NCI-H69 (cell line): ENCODE measurements at regions not wholly inside any gene's neighbourhood (a gene's known extent, or its start where the extent isn't known, plus 50 kb on each side); places are given as distances from the start of the nearest gene placed in this dataset.

Experiments
- DNase-seq: peaks from one replicate; lab custom pipeline; 2025; lab: John Stamatoyannopoulos, UW

GRCh38 chr3:18675197-18675596 is 250.1 kb upstream of the SATB1 start:
- DNase-seq: no peak

GRCh38 chr3:18672561-18672960 is 247.4 kb upstream of the SATB1 start:
- no peak for DNase-seq

DNA sequence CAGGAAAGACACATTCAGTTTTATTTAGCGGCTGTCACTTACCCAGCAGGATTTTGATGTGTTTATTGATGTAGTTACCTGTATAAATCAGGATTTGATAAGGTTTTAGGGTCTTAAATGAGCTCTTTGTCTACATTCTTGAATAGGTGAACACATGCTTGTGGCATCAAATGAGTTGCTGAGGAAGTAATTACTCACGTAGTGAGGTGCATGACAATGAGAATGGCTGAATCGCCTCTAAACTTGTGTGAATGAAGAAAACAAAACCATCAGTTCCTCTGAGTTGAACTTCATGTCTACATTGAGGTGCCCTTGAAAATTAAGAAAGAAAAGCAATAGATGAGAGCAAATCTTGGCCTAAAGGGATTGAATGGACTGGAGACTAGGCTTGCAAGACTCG is 245.6 kb upstream of the SATB1 start:
- DNase-seq: no peak

DNA sequence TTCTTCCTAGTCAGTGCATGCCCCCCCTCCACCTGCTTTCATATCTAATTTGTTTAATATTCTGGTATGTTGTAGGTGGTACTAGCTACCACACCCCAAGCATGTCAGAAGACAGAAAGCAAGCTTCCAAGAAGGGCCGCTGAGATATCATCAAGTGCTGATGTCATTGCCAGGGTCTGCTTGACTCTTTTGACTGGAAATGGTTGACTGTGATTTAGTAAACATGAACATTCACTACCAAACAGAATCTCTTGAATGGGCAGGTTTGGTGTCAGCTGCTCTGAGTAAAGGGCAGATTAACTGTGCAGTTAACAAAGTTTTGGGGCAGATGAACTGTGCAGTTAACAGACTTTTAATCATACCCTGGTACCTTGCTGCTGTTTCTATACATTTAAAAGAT is 244.2 kb upstream of the SATB1 start:
- no peak for DNase-seq

DNA sequence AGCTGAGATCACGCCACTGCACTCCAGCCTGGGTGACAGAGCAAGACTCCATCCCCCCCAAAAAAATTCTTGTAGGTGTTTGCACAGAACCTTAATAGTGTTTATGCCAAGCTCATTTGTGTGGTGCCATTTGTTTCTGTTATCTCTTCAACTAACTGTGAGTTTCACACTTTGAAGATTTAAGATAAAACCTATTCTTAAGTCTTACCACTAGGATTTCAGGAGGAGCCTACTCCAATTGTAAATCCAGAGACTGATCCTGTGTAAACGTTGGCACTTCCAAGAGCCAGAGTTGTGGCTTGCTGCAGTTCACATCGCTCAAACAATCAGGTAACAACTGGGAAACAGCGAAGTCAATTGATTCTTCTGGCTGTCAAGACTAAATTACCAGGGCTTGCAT is 242.4 kb upstream of the SATB1 start:
- no peak for DNase-seq

DNA sequence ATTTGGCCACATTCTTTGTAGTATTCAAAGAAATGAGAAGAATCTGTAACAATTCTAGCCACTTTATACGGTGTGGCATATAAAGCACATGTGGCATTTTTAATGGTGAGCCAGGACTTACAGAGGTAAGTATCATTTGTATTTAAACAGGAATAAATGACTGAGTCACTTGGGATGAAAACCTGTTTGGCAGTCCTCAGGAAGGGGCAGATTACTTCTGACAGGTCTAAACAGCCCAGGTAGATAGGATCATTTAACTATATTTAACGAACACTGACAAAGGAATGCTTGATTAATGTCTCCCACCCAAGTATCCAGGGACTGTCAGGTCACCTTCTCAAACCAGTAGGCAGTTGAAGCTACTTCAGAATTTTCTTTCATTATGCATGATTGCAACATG is 241.5 kb upstream of the SATB1 start:
- no peak for DNase-seq

DNA sequence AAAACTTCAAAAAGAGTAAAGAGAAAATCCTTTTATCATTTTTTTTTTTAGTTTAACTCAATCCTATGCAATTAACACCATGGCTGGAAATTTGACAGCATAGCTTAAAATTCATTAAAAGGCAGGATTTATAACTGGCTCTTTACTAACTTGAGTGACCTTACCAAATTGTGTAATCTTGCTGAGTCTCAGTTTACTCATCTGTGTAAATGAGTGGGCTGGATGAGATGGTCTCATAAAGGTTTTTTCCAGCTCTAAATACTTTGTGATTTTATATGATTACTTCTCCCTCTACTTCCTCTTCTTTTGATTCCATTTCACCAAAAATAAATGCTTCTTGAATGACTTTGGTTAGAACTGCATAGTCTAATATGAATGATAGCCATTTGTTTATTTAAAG is 234.9 kb upstream of the SATB1 start:
- no peak for DNase-seq

GRCh38 chr3:18657858-18658820 is 233.0 kb upstream of the SATB1 start:
- DNase-seq: peak; percentile 13

DNA sequence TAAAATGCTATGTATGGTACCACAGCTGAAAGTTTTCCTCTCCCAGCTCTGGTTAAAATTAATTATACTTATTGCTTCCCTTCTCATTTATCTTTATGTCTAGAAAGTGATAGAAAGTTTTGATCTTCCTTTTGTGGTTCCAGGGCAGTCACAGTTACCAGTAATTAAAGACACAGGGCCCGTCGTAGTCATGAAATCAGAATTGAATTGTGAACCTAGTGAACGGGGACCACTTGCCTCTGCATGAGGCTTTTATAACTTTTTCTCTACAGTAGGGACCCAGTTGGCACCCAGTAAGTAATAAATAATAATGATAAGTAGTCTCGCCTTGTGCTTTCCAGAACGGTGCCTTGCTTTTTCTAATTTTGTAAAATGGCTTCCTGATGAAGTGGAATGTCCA is 231.7 kb upstream of the SATB1 start:
- no peak for DNase-seq

GRCh38 chr3:18656410-18656809 is 231.3 kb upstream of the SATB1 start:
- no peak for DNase-seq

- DNase-seq: no peak
These were observed 230.7 kb upstream of the SATB1 start for GRCh38 chr3:18655827-18656226.

GRCh38 chr3:18652781-18653180 is 227.6 kb upstream of the SATB1 start:
- DNase-seq: no peak

GRCh38 chr3:18650731-18651130 is 225.6 kb upstream of the SATB1 start:
- DNase-seq: no peak

DNA sequence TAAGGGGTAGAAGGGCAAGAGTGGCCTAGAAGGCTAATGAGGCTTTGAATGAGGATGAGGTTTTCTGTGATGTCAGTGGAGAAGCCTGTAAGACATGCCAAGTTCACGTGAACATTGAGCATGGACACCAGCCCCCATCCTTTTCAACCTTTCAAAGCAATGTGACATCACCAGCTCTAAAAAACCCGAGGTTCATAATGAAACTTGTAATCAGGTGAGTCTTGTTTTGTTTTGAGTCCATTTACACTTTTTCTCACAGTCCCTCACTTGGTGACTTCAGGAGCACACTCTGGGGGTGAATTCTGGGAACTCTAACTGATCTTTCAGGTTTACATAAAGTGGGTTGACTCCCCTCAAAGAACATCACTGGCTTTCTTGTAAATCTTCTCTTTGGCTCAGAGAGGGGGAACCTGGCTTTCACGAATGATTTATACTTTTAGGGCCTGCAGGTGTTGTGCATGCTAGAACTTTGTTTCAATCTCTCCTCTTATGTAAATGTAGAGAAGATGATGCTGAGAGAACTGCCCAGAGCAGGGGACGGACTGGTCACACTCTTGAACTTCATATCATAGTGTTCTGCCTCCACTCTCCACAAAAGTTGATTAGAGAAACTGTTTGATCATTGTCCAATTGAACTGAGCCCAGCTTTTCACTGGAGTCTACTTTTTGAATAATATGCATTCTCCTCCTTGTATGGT is 224.7 kb upstream of the SATB1 start:
- DNase-seq: no peak

- no peak for DNase-seq
These were observed 223.8 kb upstream of the SATB1 start for GRCh38 chr3:18648868-18649462.

DNA sequence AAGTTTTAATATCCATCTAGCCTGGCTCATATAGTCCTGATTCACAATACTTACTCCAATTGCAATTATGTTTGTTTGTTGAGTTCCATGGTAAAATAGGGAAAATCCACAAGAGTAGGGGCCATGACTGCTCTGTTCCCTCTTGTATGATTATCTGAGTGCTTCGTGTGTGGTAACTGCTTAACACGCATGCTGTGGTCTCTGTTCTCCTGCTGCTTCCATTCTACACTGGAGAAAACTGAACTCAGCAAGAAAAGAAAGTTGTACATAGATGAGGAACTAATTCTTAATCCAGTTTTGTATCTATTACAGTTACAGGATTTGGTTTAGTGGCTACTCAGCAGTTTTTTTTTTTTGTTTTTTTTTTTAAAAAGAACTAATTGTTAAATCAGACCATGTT is 223.0 kb upstream of the SATB1 start:
- no peak for DNase-seq

DNA sequence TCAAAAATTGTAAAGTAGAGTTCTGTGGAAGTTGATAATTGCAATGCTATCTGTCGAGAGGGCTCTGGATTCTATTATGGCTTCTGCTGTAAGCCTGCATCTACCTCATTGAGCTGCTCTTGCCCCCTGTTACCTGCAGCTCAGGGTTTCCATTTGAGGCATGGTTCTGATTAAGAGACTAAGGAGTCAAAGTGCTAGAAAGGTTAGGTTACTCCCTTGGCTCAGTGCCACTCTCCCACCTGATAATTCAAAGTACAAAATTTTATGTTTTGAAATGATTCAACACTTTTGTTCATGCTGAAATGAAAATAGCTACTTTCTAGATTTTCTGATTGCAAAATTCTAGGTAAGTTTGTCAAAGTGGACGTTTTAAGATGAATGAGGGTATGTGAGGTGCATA is 220.5 kb upstream of the SATB1 start:
- DNase-seq: no peak

- no peak for DNase-seq
These were observed 218.1 kb upstream of the SATB1 start for GRCh38 chr3:18643281-18643680.

DNA sequence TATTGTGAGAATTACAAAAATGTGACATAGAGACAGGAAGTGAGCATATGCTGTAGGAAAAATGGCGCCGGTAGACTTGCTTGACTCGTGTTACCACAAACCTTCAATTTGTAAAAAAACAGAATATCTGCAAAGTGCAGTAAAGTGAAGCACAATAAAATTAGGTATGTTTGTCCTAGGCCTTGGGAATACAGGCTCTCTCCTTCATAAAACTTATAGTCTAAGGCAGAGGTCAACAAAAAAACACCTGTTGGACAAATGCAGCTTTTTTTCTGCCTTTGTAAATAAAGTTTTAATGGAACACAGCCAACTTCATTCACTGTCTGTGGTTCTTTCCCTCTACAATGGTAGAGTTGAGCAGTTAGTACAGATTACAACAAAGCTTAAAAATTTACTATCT is 216.8 kb upstream of the SATB1 start:
- no peak for DNase-seq

GRCh38 chr3:18635215-18635614 is 210.1 kb upstream of the SATB1 start:
- DNase-seq: no peak

DNA sequence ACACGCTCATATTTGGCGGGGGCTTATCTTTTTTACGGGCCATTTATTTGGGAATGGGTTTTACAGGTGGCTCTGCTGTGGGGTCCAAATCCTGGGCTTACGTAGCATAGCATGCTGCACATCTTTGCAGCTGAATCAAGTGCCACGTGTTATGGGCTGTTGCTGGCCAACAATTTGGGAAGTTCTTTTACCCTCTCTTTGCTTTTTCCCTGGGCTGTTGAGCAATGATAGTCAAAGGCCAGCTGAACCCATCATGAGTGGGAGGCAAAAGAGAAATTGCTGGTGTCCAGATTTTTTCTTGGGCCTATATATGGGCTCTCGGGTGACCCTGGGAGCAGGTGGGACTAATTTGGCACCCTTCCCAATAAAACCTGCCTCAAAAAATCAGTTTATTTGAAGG is 209.3 kb upstream of the SATB1 start:
- no peak for DNase-seq

DNA sequence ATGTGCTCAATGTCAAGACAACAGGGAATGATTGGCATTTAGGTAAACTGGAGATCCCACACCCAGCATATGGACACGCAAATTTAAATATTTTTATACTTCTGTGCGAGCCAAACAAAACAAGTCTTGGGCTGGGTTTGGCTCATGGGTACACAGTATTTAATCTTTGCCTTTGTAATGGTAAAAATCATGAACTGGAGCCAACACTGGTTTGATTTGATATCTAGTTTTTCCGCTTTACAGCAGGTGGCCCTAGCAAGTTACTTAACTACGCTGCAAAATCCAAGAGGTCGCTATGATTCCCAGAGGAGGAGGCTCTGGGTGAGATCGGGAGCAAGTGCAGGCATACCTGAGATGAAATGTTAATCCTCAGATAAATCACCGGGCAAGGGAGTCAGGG is 207.9 kb upstream of the SATB1 start:
- no peak for DNase-seq

DNA sequence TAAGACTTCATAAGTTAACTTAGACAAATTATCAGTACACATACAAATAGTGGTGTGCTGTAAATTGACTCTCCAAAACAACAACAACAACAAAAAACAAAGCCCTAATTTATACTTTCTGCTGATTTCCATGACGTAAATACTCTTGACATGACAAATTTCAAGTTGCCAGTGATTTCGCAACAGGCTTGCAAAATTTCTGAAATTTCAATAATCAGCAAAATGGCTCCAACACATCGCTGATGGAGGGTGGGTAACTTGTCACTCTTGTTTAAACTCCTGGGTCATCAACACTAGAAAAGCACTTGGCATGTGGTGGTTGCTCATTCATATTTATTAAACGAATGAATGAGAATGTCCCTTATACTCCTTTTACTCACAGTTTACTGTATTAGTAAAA is 205.2 kb upstream of the SATB1 start:
- no peak for DNase-seq
